WTC11 (cell line): ENCODE measurements at regions not wholly inside any gene's neighbourhood (a gene's known extent, or its start where the extent isn't known, plus 50 kb on each side); places are given as distances from the start of the nearest gene placed in this dataset.

ENCODE experiments used
- CREB1 ChIP-seq: sonication (generic); formaldehyde crosslinking; IDR thresholded peaks from 2 replicates; pipeline ENCODE4 v1.8.0; 2023; ENCODE audit warnings: mild to moderate bottlenecking, missing genetic modification reagents
- CTCF ChIP-seq: fragments of 200-600 bp; IDR thresholded peaks from 2 replicates; pipeline ENCODE4 v1.8.0; 2022; ENCODE audit warnings: antibody characterized with exemption
- ESRRA ChIP-seq: sonication (generic); formaldehyde crosslinking; IDR thresholded peaks from 2 replicates; pipeline ENCODE4 v1.8.1; 2022; ENCODE audit warnings: mild to moderate bottlenecking, missing genetic modification reagents, borderline replicate concordance
- FOXK1 ChIP-seq: sonication (generic); formaldehyde crosslinking; IDR thresholded peaks from 2 replicates; pipeline ENCODE4 v1.8.0; 2022; ENCODE audit warnings: mild to moderate bottlenecking, moderate library complexity, missing genetic modification reagents
- FOXP4 ChIP-seq: sonication (generic); formaldehyde crosslinking; IDR thresholded peaks from 2 replicates; pipeline ENCODE4 v1.8.0; 2022; ENCODE audit warnings: mild to moderate bottlenecking, missing genetic modification reagents
- RORB ChIP-seq: fragments of 250-450 bp; sonication (Bioruptor Pico); IDR thresholded peaks from 2 replicates; pipeline ENCODE4 v1.9.0; 2021; ENCODE audit warnings: mild to moderate bottlenecking
- TP53 ChIP-seq: sonication (generic); formaldehyde crosslinking; IDR thresholded peaks from 2 replicates; pipeline ENCODE4 v1.8.1; 2023; ENCODE audit warnings: mild to moderate bottlenecking, missing genetic modification reagents
- USF2 ChIP-seq: sonication (generic); formaldehyde crosslinking; IDR thresholded peaks from 2 replicates; pipeline ENCODE4 v1.8.1; 2023; ENCODE audit warnings: mild to moderate bottlenecking, missing genetic modification reagents, moderate library complexity
- ZBTB21 ChIP-seq: sonication (generic); formaldehyde crosslinking; IDR thresholded peaks from 2 replicates; pipeline ENCODE4 v1.8.1; 2023; ENCODE audit warnings: mild to moderate bottlenecking, missing genetic modification reagents, borderline replicate concordance
- ZBTB43 ChIP-seq: sonication (generic); formaldehyde crosslinking; IDR thresholded peaks from 2 replicates; pipeline ENCODE4 v1.8.1; 2023; ENCODE audit warnings: mild to moderate bottlenecking, missing genetic modification reagents
- ZNF232 ChIP-seq: sonication (generic); formaldehyde crosslinking; IDR thresholded peaks from 2 replicates; pipeline ENCODE4 v1.8.0; 2022; ENCODE audit warnings: mild to moderate bottlenecking, missing genetic modification reagents
- ZNF512 ChIP-seq: sonication (generic); formaldehyde crosslinking; IDR thresholded peaks from 2 replicates; pipeline ENCODE4 v1.8.1; 2022; ENCODE audit warnings: missing genetic modification reagents, borderline replicate concordance

- TF ChIP-seq FOXK1 (CRISPR knock-in tag), result no peak
- TF ChIP-seq USF2 (CRISPR knock-in tag), result no peak
- TF ChIP-seq ESRRA, result no peak
- TF ChIP-seq ZBTB21 (CRISPR knock-in tag), result no peak
- no peak for TF ChIP-seq CTCF
- TF ChIP-seq TP53 (CRISPR knock-in tag), result no peak
- no peak for TF ChIP-seq ZBTB43 (CRISPR knock-in tag)
- no peak for TF ChIP-seq CREB1
- TF ChIP-seq ZNF232, result no peak
- TF ChIP-seq RORB (CRISPR knock-in tag), result no peak
- no peak for TF ChIP-seq ZNF512 (CRISPR knock-in tag)
- no peak for TF ChIP-seq FOXP4 (CRISPR knock-in tag)
Observed at GRCh38 chr4:151573474-151573873, 164.5 kb downstream of the FHIP1A start.
